ENCODE measurements at regions not wholly inside any gene's neighbourhood (a gene's known extent, or its start where the extent isn't known, plus 50 kb on each side); places are given as distances from the start of the nearest gene placed in this dataset.

DNA sequence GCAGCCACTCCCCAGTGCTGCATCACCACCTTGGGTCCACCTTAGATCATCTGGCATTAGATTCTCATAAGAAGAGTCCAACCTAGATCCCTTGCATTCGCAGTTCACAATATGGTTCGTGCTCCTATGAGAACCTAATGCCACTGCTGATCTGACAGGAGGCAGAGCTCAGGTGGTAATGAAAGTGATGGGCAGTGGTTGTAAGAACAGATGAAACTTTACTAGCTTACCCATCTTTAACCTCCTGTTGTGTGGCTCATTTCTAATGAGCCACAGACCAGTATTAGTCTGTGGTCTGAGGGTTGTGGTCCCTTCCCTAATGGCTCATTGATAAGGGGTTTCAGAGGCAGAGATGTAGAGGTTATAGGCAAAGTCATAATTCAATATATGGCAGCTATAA is 615.9 kb upstream of the MIS18BP1 start:
- no peaks in the 10 kb centered on the region for H3K79me2 ChIP-seq (ENCODE audit: insufficient read depth, low read length)
- intact Hi-C loops (cut with micrococcal nuclease): no loop called here
- H3K4me3 ChIP-seq (replicated peaks in 1 of 2; ENCODE audit: low read depth in 1 of 2, low read length in 2 of 2): no peak overlapping the region
- H3K36me3 ChIP-seq (ENCODE audit: control insufficient read depth in 1 of 2, insufficient read depth in 2 of 2, low read length in 2 of 2): no peaks in the 10 kb centered on the region
- H3K9me3 ChIP-seq (ENCODE audit: control insufficient read depth in 1 of 2, insufficient read depth in 1 of 2, low read depth in 1 of 2, low read length in 2 of 2): no peaks in the 10 kb centered on the region
- POLR2A ChIA-PET: no interaction called here
- H3K27ac ChIP-seq (ENCODE audit: low read depth, low read length): no peak overlapping the region
- no peaks in the 10 kb centered on the region for H3K4me1 ChIP-seq (ENCODE audit: control insufficient read depth in 1 of 2, insufficient read depth in 2 of 2, low read length in 2 of 2)
- no peak overlapping the region for H2AFZ ChIP-seq (ENCODE audit: low read depth, low read length, poor library complexity, severe bottlenecking)
- RAD21 ChIA-PET (ENCODE audit: low non-redundant PET in 1 of 2, low total read pairs in 2 of 2, uncharacterized antibody in 2 of 2, unreplicated experiment in 2 of 2): no interaction called here
- ATAC-seq (no peak), DNase-seq (ENCODE audit: low read depth, low spot score) (no peak)
- H3K9ac ChIP-seq (ENCODE audit: low read length): no peak overlapping the region
- no peak overlapping the region for H3K4me2 ChIP-seq (ENCODE audit: low read length)
- no peaks in the 10 kb centered on the region; the same call in 1 of the 2 replicates for H4K20me1 ChIP-seq (ENCODE audit: insufficient read depth)
- no peaks in the 10 kb centered on the region for H3K9me2 ChIP-seq (ENCODE audit: insufficient read depth)
- CTCF ChIA-PET: no interaction called here
- H3K27me3 ChIP-seq (ENCODE audit: insufficient read depth, low read length): no peaks in the 10 kb centered on the region
- TF ChIP-seq SIN3A (IDR thresholded peaks at IDR 0.05; ENCODE audit: low read depth) (no peak), YY1 (IDR thresholded peaks at IDR 0.05; ENCODE audit: extremely low read depth, insufficient replicate concordance, low read depth, low read length) (no peak), TCF7L2 (IDR thresholded peaks at IDR 0.05; ENCODE audit: borderline replicate concordance, extremely low read depth, insufficient read depth, insufficient read length) (no peak), POLR2A (IDR thresholded peaks at IDR 0.05; ENCODE audit: borderline replicate concordance, extremely low read depth, insufficient read depth, insufficient read length) (no peak), EZH2phosphoT487 (IDR thresholded peaks at IDR 0.05; ENCODE audit: borderline replicate concordance) (no peak), FOSL1 (IDR thresholded peaks at IDR 0.05; ENCODE audit: low read depth) (no peak), CEBPB (IDR thresholded peaks at IDR 0.05; ENCODE audit: low read depth) (no peak), RAD21 (IDR thresholded peaks at IDR 0.05; ENCODE audit: low read depth) (no peak), EZH2 (IDR thresholded peaks at IDR 0.05) (no peak), ZNF274 (IDR thresholded peaks at IDR 0.05; ENCODE audit: low read depth, low read length) (no peak), SRF (IDR thresholded peaks at IDR 0.05; ENCODE audit: low read depth) (no peak), JUND (IDR thresholded peaks at IDR 0.05) (no peak), EGR1 (IDR thresholded peaks at IDR 0.05; ENCODE audit: low read depth) (no peak), CBX3 (IDR thresholded peaks at IDR 0.05; ENCODE audit: low read depth) (no peak), ELF1 (IDR thresholded peaks at IDR 0.05; ENCODE audit: borderline replicate concordance, low read depth) (no peak)
- TF ChIP-seq, protein P1, sequence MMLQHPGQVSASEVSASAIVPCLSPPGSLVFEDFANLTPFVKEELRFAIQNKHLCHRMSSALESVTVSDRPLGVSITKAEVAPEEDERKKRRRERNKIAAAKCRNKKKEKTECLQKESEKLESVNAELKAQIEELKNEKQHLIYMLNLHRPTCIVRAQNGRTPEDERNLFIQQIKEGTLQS (IDR thresholded peaks at IDR 0.05): no peak
- TF ChIP-seq, protein P2, sequence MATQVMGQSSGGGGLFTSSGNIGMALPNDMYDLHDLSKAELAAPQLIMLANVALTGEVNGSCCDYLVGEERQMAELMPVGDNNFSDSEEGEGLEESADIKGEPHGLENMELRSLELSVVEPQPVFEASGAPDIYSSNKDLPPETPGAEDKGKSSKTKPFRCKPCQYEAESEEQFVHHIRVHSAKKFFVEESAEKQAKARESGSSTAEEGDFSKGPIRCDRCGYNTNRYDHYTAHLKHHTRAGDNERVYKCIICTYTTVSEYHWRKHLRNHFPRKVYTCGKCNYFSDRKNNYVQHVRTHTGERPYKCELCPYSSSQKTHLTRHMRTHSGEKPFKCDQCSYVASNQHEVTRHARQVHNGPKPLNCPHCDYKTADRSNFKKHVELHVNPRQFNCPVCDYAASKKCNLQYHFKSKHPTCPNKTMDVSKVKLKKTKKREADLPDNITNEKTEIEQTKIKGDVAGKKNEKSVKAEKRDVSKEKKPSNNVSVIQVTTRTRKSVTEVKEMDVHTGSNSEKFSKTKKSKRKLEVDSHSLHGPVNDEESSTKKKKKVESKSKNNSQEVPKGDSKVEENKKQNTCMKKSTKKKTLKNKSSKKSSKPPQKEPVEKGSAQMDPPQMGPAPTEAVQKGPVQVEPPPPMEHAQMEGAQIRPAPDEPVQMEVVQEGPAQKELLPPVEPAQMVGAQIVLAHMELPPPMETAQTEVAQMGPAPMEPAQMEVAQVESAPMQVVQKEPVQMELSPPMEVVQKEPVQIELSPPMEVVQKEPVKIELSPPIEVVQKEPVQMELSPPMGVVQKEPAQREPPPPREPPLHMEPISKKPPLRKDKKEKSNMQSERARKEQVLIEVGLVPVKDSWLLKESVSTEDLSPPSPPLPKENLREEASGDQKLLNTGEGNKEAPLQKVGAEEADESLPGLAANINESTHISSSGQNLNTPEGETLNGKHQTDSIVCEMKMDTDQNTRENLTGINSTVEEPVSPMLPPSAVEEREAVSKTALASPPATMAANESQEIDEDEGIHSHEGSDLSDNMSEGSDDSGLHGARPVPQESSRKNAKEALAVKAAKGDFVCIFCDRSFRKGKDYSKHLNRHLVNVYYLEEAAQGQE (IDR thresholded peaks at IDR 0.05; ENCODE audit: low read depth): no peak
- TF ChIP-seq, protein P3, sequence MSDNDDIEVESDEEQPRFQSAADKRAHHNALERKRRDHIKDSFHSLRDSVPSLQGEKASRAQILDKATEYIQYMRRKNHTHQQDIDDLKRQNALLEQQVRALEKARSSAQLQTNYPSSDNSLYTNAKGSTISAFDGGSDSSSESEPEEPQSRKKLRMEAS (IDR thresholded peaks at IDR 0.05): no peak
- no TSS peak for BruUV-seq (replicated peaks)
